ENCODE measurements at regions not wholly inside any gene's neighbourhood (a gene's known extent, or its start where the extent isn't known, plus 50 kb on each side); places are given as distances from the start of the nearest gene placed in this dataset.

GRCh38 chr5:39980056-39980455 is 555.3 kb upstream of the DAB2 start:
- TF ChIP-seq, protein P1, sequence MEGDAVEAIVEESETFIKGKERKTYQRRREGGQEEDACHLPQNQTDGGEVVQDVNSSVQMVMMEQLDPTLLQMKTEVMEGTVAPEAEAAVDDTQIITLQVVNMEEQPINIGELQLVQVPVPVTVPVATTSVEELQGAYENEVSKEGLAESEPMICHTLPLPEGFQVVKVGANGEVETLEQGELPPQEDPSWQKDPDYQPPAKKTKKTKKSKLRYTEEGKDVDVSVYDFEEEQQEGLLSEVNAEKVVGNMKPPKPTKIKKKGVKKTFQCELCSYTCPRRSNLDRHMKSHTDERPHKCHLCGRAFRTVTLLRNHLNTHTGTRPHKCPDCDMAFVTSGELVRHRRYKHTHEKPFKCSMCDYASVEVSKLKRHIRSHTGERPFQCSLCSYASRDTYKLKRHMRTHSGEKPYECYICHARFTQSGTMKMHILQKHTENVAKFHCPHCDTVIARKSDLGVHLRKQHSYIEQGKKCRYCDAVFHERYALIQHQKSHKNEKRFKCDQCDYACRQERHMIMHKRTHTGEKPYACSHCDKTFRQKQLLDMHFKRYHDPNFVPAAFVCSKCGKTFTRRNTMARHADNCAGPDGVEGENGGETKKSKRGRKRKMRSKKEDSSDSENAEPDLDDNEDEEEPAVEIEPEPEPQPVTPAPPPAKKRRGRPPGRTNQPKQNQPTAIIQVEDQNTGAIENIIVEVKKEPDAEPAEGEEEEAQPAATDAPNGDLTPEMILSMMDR (IDR thresholded peaks at IDR 0.05), result no peak
- TF ChIP-seq POLR2A (IDR thresholded peaks at IDR 0.05), result no peak
- H3K27ac ChIP-seq, result no peak overlapping the region
- DNase-seq, result no peak
- H3K4me3 ChIP-seq, result no peak overlapping the region
- intact Hi-C loops (cut with DNase I; ENCODE audit: low total_unique reads), result no loop called here
- H3K4me1 ChIP-seq, result no peaks in the 10 kb centered on the region
- H3K9me3 ChIP-seq, result no peaks in the 10 kb centered on the region
- H3K36me3 ChIP-seq, result no peaks in the 10 kb centered on the region
- H3K27me3 ChIP-seq, result no peaks in the 10 kb centered on the region

DNA sequence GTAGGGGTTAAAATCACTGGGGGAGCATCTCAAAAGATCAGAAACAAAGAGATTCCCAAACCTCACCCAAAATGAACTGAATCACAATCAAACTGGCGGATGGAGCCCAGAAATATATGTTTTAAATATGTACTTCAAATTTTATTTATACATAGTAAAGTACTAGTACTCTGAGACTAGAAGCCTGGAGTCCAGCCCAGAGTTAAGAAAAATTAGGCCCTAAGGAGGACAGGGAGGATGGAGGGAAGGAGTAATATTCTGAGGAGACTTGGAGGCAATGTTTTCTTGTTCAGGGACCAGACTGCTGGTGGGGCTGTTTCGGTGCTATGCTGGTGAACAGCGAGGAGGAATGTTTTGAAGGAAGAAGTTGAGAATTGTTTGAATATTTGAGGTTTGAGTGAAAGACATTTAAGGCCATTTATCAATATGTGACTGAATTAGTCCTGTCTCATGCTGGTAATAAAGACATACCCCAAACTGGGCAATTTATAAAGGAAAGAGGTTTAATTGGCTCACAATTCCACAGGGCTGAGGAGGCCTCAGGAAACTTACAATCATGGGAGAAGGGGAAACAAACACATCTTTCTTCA is 552.4 kb upstream of the DAB2 start:
- H3K27me3 ChIP-seq, result no peaks in the 10 kb centered on the region
- DNase-seq, result no peak
- intact Hi-C loops (cut with DNase I; ENCODE audit: low total_unique reads), result no loop called here
- no peaks in the 10 kb centered on the region for H3K4me1 ChIP-seq
- H3K4me3 ChIP-seq, result no peak overlapping the region
- TF ChIP-seq, protein P1 (IDR thresholded peaks at IDR 0.05), result no peak
- TF ChIP-seq POLR2A (IDR thresholded peaks at IDR 0.05), result no peak
- H3K9me3 ChIP-seq, result no peaks in the 10 kb centered on the region
- no peak overlapping the region for H3K27ac ChIP-seq
- no peaks in the 10 kb centered on the region for H3K36me3 ChIP-seq

DNA sequence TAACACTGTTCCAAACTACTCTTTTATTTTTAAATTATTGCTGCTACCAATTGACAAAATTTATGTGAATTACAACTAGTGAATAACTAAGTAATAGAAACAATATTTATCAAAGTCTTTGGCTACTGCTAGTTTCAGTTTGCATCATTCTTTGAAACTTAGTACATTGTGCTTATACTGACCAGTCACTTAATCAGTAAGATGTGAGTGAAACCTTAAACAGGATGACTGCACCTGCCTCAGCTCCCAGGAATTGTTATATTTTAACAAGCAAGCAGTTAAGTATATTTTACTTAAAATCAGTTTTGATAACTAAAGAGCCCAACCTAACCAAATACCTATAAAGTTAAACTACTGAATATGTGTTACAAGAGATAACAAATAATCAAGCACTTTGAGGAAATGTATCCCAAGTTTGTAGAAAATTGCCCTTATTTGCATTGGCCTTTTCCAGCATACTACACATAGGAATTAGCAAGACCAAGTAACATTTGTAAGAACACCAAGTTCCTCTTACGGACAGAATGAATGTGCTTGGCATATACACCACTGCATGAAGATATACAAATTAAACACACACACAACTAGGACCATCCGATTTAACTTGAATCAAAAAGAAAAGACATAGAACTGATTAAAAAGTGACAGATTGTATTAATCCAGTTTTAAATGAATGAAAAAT is 545.5 kb upstream of the DAB2 start:
- no peak for TF ChIP-seq POLR2A (IDR thresholded peaks at IDR 0.05)
- TF ChIP-seq, protein P1 (IDR thresholded peaks at IDR 0.05), result no peak
- intact Hi-C loops (cut with DNase I; ENCODE audit: low total_unique reads), result no loop called here
- no peaks in the 10 kb centered on the region for H3K36me3 ChIP-seq
- H3K9me3 ChIP-seq, result no peaks in the 10 kb centered on the region
- H3K27ac ChIP-seq, result no peak overlapping the region
- no peaks in the 10 kb centered on the region for H3K27me3 ChIP-seq
- DNase-seq, result no peak
- H3K4me3 ChIP-seq, result no peak overlapping the region
- no peaks in the 10 kb centered on the region for H3K4me1 ChIP-seq

- Histone ChIP-seq H3K36me3 (no peaks in the 10 kb centered on the region), H3K9me3 (no peaks in the 10 kb centered on the region), H3K4me3 (no peak overlapping the region), H3K4me1 (no peaks in the 10 kb centered on the region), H3K27me3 (no peaks in the 10 kb centered on the region), H3K27ac (no peak overlapping the region)
- no peak for DNase-seq
- intact Hi-C loops (cut with DNase I; ENCODE audit: low total_unique reads), result no loop called here
- TF ChIP-seq, protein P1 (IDR thresholded peaks at IDR 0.05), result no peak
- TF ChIP-seq POLR2A (IDR thresholded peaks at IDR 0.05), result no peak
Observed at GRCh38 chr5:39968381-39968780, 543.6 kb upstream of the DAB2 start.

DNA sequence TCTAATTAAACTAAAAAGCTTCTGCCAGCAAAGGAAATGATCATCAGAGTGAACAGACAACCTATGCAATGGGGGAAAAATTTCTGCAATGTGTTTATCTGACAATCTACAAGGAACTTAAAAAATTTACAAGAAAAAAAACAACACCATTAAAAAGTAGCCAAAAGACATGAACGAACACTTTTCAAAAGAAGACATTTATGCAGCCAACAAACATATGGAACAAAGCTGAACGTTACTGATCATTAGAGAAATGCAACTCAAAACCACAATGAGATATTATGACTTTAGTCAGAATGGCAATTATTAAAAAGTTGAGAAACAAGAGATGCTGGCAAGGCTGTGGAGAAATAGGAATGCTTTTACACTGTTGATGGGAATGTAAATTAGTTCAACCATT is 530.4 kb upstream of the DAB2 start:
- no peak overlapping the region for H3K27ac ChIP-seq
- no peaks in the 10 kb centered on the region for H3K27me3 ChIP-seq
- no peaks in the 10 kb centered on the region for H3K9me3 ChIP-seq
- TF ChIP-seq POLR2A (IDR thresholded peaks at IDR 0.05), result no peak
- TF ChIP-seq, protein P1 (IDR thresholded peaks at IDR 0.05), result no peak
- intact Hi-C loops (cut with DNase I; ENCODE audit: low total_unique reads), result no loop called here
- H3K4me1 ChIP-seq, result no peaks in the 10 kb centered on the region
- H3K36me3 ChIP-seq, result no peaks in the 10 kb centered on the region
- no peak overlapping the region for H3K4me3 ChIP-seq
- no peak for DNase-seq

Data from uterus (tissue), 3 donors.